Endothelial cell of umbilical vein (primary cell): ENCODE measurements at regions not wholly inside any gene's neighbourhood (a gene's known extent, or its start where the extent isn't known, plus 50 kb on each side); places are given as distances from the start of the nearest gene placed in this dataset.

Experiments used
- BruUV-seq: library from RNA; stranded (reverse); fragments of 400-500 nt; replicated peaks from 2 replicates; lab custom pipeline; 2021; lab: Mats Ljungman, UMichigan
- CTCF ChIA-PET: fragments of 300-600, 350-600 bp; sonication (Branson Sonifier 250); formaldehyde crosslinking; loops from one replicate; lab custom pipeline; 2021; ENCODE audit warnings: antibody characterized with exemption, inconsistent platforms; lab: Charles Lee
- POLR2A ChIA-PET: fragments of 300-600, 350-600 bp; sonication (Branson Sonifier 250); formaldehyde crosslinking; loops from one replicate; lab custom pipeline; 2021; ENCODE audit warnings: antibody characterized with exemption, inconsistent platforms; lab: Charles Lee
- DNase-seq: peaks from one replicate; pipeline ENCODE4 v3.0.0-alpha.2; 2011; ENCODE audit warnings: low read depth, low spot score
- FAIRE-seq: peaks from 2 replicates; lab custom pipeline; 2011; peaks lifted over from hg19 to GRCh38; lab: Jason Lieb, UNC
- H2AFZ ChIP-seq: 2 replicates; pipeline ENCODE4 v1.6.0; 2012; ENCODE audit warnings: low read depth, low read length, control low read depth, inconsistent platforms
- H3K27ac ChIP-seq: 2 replicates; pipeline ENCODE4 v1.5.1; 2011; ENCODE audit warnings: low read depth, mild to moderate bottlenecking, control low read depth, low read length, moderate library complexity; ENCODE audit not compliant: insufficient read depth
- H3K27me3 ChIP-seq, 2 experiments: 2 replicates each; pipeline versions ENCODE4 v1.6.0 to v1.6.1; 2011; ENCODE audit warnings: low read length in 2 of 2, mixed read lengths in 1 of 2; ENCODE audit not compliant: control insufficient read depth in 2 of 2, insufficient read depth in 2 of 2
- H3K36me3 ChIP-seq, 2 experiments: 2 replicates in 1 of 2; 3 replicates in 1 of 2; pipeline ENCODE4 v1.5.1; 2011; ENCODE audit warnings: low read length in 2 of 2, mild to moderate bottlenecking in 1 of 2, moderate library complexity in 1 of 2; ENCODE audit not compliant: control insufficient read depth in 2 of 2, insufficient read depth in 2 of 2; ENCODE audit errors: extremely low read depth in 1 of 2
- H3K4me1 ChIP-seq: 3 replicates; pipeline ENCODE4 v1.5.1; 2011; ENCODE audit warnings: mild to moderate bottlenecking, low read length; ENCODE audit not compliant: control insufficient read depth, insufficient read depth; ENCODE audit errors: extremely low read depth
- H3K4me2 ChIP-seq: 2 replicates; pipeline ENCODE4 v1.6.1; 2011; ENCODE audit warnings: low read length, control low read depth, mixed read lengths; ENCODE audit not compliant: insufficient read depth
- H3K4me3 ChIP-seq, 3 experiments: fragments of 200-600 bp in 1 of 3; sonication (generic), shearing (Covaris generic) in 1 of 3; replicated peaks in 1 of 3; 2 replicates each; pipeline ENCODE4 v1.5.1; 2011 to 2016; ENCODE audit warnings: control low read depth in 3 of 3, low read length in 3 of 3, mild to moderate bottlenecking in 2 of 3, inconsistent platforms in 1 of 3, low read depth in 1 of 3, moderate library complexity in 1 of 3; ENCODE audit not compliant: insufficient read depth in 1 of 3
- H3K79me2 ChIP-seq: 2 replicates; pipeline ENCODE4 v1.6.0; 2012; ENCODE audit warnings: low read length, inconsistent platforms; ENCODE audit not compliant: control insufficient read depth, insufficient read depth
- H3K9ac ChIP-seq: replicated peaks from 2 replicates; pipeline ENCODE3; 2011; ENCODE audit warnings: low read length, control low read depth; ENCODE audit not compliant: insufficient read depth; ENCODE audit errors: extremely low read depth
- H3K9me1 ChIP-seq: replicated peaks from 3 replicates; pipeline ENCODE4 v1.6.0; 2011; ENCODE audit warnings: mild to moderate bottlenecking, low read length; ENCODE audit not compliant: control insufficient read depth, insufficient read depth; ENCODE audit errors: extremely low read depth
- H3K9me3 ChIP-seq: replicated peaks from 2 replicates; pipeline ENCODE4 v1.5.1; 2012; ENCODE audit warnings: low read length, inconsistent platforms; ENCODE audit not compliant: control insufficient read depth, insufficient read depth
- H4K20me1 ChIP-seq: replicated peaks from 2 replicates; pipeline ENCODE3; 2011; ENCODE audit warnings: mild to moderate bottlenecking, low read length; ENCODE audit not compliant: control insufficient read depth, insufficient read depth; ENCODE audit errors: extremely low read depth
- EZH2 ChIP-seq: IDR thresholded peaks from 2 replicates; pipeline ENCODE4 v1.6.1; 2012; ENCODE audit warnings: borderline replicate concordance, low read depth, mild to moderate bottlenecking, moderate library complexity, low read length, inconsistent platforms; ENCODE audit not compliant: severe bottlenecking
- FOS ChIP-seq: IDR thresholded peaks from 2 replicates; pipeline ENCODE4 v1.6.1; 2011; ENCODE audit warnings: mild to moderate bottlenecking, low read length, moderate library complexity, borderline replicate concordance; ENCODE audit not compliant: insufficient read depth
- GATA2 ChIP-seq: IDR thresholded peaks from 2 replicates; pipeline ENCODE4 v1.7.0; 2011; ENCODE audit warnings: low read depth, mild to moderate bottlenecking, moderate library complexity, mixed read lengths, low read length; ENCODE audit not compliant: insufficient read length, insufficient read depth
- JUN ChIP-seq: IDR thresholded peaks from 2 replicates; pipeline ENCODE4 v1.6.1; 2011; ENCODE audit warnings: borderline replicate concordance, low read depth; ENCODE audit not compliant: insufficient read length, insufficient read depth
- MYC ChIP-seq: IDR thresholded peaks from one replicate; pipeline ENCODE4 v1.6.1; 2011; ENCODE audit warnings: mild to moderate bottlenecking, low read depth, low read length
- POLR2A ChIP-seq: IDR thresholded peaks from 2 replicates; pipeline ENCODE4 v1.6.1; 2012; ENCODE audit warnings: low read depth, mild to moderate bottlenecking, control low read depth, low read length
- POLR2AphosphoS5 ChIP-seq: IDR thresholded peaks from 2 replicates; pipeline ENCODE4 v1.6.1; 2012; ENCODE audit warnings: low read depth, mild to moderate bottlenecking, control low read depth, low read length, moderate library complexity; ENCODE audit not compliant: insufficient read depth
- dilution Hi-C: fragments of 300-500 bp; cut with MboI; formaldehyde crosslinking; loops from one replicate; pipeline ENCODE4 v1.15.0; 2019; ENCODE audit warnings: low sequenced_read_pairs; ENCODE audit not compliant: extremely low pct_ligation_motif_present
- intact Hi-C: fragments of 100-400 bp; cut with micrococcal nuclease; formaldehyde crosslinking; loops from one replicate; pipeline ENCODE4 v1.10.0; 2022
- TF ChIP-seq, protein P1 (sequence below): IDR thresholded peaks from 2 replicates; pipeline ENCODE4 v1.6.1; 2011; ENCODE audit not compliant: insufficient read depth, insufficient read length
- TF ChIP-seq, protein P2 (sequence below), 2 donors: IDR thresholded peaks; 1 replicate in 1 of 2; 2 replicates in 1 of 2; pipeline ENCODE4 v1.5.1; 2011; ENCODE audit warnings: low read length in 2 of 2, mild to moderate bottlenecking in 2 of 2, moderate library complexity in 2 of 2, control low read depth in 1 of 2, inconsistent platforms in 1 of 2, low read depth in 1 of 2; ENCODE audit not compliant: insufficient read depth in 1 of 2; ENCODE audit errors: extremely low read depth in 1 of 2

DNA sequence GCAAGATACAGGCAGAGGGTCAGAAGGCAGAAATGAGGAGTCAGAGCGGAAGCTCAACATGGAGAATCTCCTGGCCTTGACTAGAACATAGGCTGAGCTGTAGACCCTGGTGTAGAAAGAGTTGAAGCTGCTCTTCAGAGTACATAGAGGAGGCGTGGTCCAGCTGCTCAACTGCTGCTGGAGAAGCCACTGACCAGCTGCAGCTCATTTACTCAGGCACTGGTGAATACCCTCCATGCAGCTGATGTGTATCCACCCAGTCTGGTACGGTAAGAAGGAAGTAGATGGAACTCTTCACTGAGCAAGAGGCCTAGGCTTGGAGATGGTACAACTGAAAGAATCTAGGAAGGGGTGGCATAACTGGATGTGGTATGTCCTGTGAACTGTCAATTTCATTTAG, 148.8 kb upstream of the DHRS4 start:
- Histone ChIP-seq H3K27ac (no peak overlapping the region), H3K4me3 (no peak overlapping the region), H2AFZ (no peak overlapping the region), H3K9ac (no peak overlapping the region), H3K79me2 (no peaks in the 10 kb centered on the region), H3K27me3 (peaks cover 2% of the 10 kb centered on the region in 2 experiments), H4K20me1 (no peaks in the 10 kb centered on the region), H3K9me3 (no peaks in the 10 kb centered on the region), H3K4me2 (no peak overlapping the region), H3K36me3 (no peaks in the 10 kb centered on the region), H3K9me1 (no peaks in the 10 kb centered on the region), H3K4me1 (no peaks in the 10 kb centered on the region)
- no peak for DNase-seq
- dilution Hi-C loops = no loop called here
- intact Hi-C loops = no loop called here
- no peak for TF ChIP-seq POLR2AphosphoS5
- no peak for TF ChIP-seq POLR2A
- no peak for TF ChIP-seq JUN
- no peak for TF ChIP-seq MYC
- no peak for TF ChIP-seq FOS
- TF ChIP-seq, protein P1, sequence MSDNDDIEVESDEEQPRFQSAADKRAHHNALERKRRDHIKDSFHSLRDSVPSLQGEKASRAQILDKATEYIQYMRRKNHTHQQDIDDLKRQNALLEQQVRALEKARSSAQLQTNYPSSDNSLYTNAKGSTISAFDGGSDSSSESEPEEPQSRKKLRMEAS = no peak
- TF ChIP-seq, protein P2, sequence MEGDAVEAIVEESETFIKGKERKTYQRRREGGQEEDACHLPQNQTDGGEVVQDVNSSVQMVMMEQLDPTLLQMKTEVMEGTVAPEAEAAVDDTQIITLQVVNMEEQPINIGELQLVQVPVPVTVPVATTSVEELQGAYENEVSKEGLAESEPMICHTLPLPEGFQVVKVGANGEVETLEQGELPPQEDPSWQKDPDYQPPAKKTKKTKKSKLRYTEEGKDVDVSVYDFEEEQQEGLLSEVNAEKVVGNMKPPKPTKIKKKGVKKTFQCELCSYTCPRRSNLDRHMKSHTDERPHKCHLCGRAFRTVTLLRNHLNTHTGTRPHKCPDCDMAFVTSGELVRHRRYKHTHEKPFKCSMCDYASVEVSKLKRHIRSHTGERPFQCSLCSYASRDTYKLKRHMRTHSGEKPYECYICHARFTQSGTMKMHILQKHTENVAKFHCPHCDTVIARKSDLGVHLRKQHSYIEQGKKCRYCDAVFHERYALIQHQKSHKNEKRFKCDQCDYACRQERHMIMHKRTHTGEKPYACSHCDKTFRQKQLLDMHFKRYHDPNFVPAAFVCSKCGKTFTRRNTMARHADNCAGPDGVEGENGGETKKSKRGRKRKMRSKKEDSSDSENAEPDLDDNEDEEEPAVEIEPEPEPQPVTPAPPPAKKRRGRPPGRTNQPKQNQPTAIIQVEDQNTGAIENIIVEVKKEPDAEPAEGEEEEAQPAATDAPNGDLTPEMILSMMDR (IDR thresholded peaks at IDR 0.05; ENCODE audit: extremely low read depth in 1 of 2, insufficient read depth in 1 of 2, low read depth in 1 of 2, low read length in 2 of 2) = no peak
- no peak for TF ChIP-seq GATA2
- no peak for TF ChIP-seq EZH2
- no TSS peak for BruUV-seq
- ChIA-PET POLR2A (no interaction called here), CTCF (no interaction called here)
- no peak for FAIRE-seq
